ENCODE measurements at regions not wholly inside any gene's neighbourhood (a gene's known extent, or its start where the extent isn't known, plus 50 kb on each side); places are given as distances from the start of the nearest gene placed in this dataset.
A peak's percentile ranks its signal among the peaks of the same experiment; 100 is the strongest.

GRCh38 chr2:160836755-160837154, 323.5 kb upstream of the TANK start:
- TF ChIP-seq ZFP30 (CRISPR knock-in tag; IDR thresholded peaks at IDR 0.05): no peak
- TF ChIP-seq PATZ1 (CRISPR knock-in tag; IDR thresholded peaks at IDR 0.05; ENCODE audit: borderline replicate concordance): peak; percentile 74; the same call in 1 of the 2 replicates
- TF ChIP-seq POU6F1 (CRISPR knock-in tag; IDR thresholded peaks at IDR 0.05; ENCODE audit: borderline replicate concordance, low read depth): peak; percentile 25; the same call in 1 of the 2 replicates
- no peak for TF ChIP-seq CREB5 (CRISPR knock-in tag; IDR thresholded peaks at IDR 0.05; ENCODE audit: low read depth)
- TF ChIP-seq ARNTL (CRISPR knock-in tag; IDR thresholded peaks at IDR 0.05; ENCODE audit: borderline replicate concordance, low read depth): no peak
- no peak for TF ChIP-seq TCF4 (CRISPR knock-in tag; IDR thresholded peaks at IDR 0.05; ENCODE audit: borderline replicate concordance)
- TF ChIP-seq ZNF8 (CRISPR knock-in tag; IDR thresholded peaks at IDR 0.05): no peak
- peak; percentile 78 for TF ChIP-seq ZC3H10 (CRISPR knock-in tag; IDR thresholded peaks at IDR 0.05)
- TF ChIP-seq RARB (CRISPR knock-in tag; IDR thresholded peaks at IDR 0.05): no peak
- TF ChIP-seq GLIS3 (CRISPR knock-in tag; IDR thresholded peaks at IDR 0.05): no peak
- no peak for TF ChIP-seq OSR1 (CRISPR knock-in tag; IDR thresholded peaks at IDR 0.05)

Data from SK-N-SH treated with all-trans-retinoic acid at 6 μM for 48 hours (cell line).